Renal pelvis (tissue), 1 donor: ENCODE measurements at regions not wholly inside any gene's neighbourhood (a gene's known extent, or its start where the extent isn't known, plus 50 kb on each side); places are given as distances from the start of the nearest gene placed in this dataset.

Experiments
- DNase-seq: peaks from one replicate; pipeline ENCODE4 v3.0.0-alpha.2; 2013

GRCh38 chr15:70324001-70324974 is 226.6 kb upstream of the TLE3 start:
- DNase-seq: peak; percentile 63

GRCh38 chr15:70323111-70323851 is 225.6 kb upstream of the TLE3 start:
- DNase-seq: peak; percentile 71

GRCh38 chr15:70322051-70322668 is 224.4 kb upstream of the TLE3 start:
- DNase-seq: no peak

GRCh38 chr15:70321172-70321819 is 223.6 kb upstream of the TLE3 start:
- DNase-seq: peak; percentile 74

- DNase-seq: no peak
These were observed 222.8 kb upstream of the TLE3 start for GRCh38 chr15:70320482-70320881.

GRCh38 chr15:70320077-70320476 is 222.4 kb upstream of the TLE3 start:
- no peak for DNase-seq

- no peak for DNase-seq
These were observed 221.7 kb upstream of the TLE3 start for GRCh38 chr15:70319466-70319865.

- DNase-seq: peak; percentile 43
These were observed 221.1 kb upstream of the TLE3 start for GRCh38 chr15:70318594-70319465.

GRCh38 chr15:70316059-70316600 is 218.4 kb upstream of the TLE3 start:
- no peak for DNase-seq

GRCh38 chr15:70315431-70315830 is 217.7 kb upstream of the TLE3 start:
- DNase-seq: no peak

- no peak for DNase-seq
These were observed 217.0 kb upstream of the TLE3 start for GRCh38 chr15:70314688-70315087.

- DNase-seq: no peak
These were observed 216.3 kb upstream of the TLE3 start for GRCh38 chr15:70314018-70314354.

GRCh38 chr15:70313099-70314017 is 215.6 kb upstream of the TLE3 start:
- DNase-seq: no peak

GRCh38 chr15:70311821-70312220 is 214.1 kb upstream of the TLE3 start:
- no peak for DNase-seq

GRCh38 chr15:70309716-70310115 is 212.0 kb upstream of the TLE3 start:
- DNase-seq: no peak

GRCh38 chr15:70308735-70309434 is 211.2 kb upstream of the TLE3 start:
- DNase-seq: no peak

GRCh38 chr15:70308011-70308734 is 210.5 kb upstream of the TLE3 start:
- DNase-seq: no peak

- no peak for DNase-seq
These were observed 208.9 kb upstream of the TLE3 start for GRCh38 chr15:70306582-70306981.
